Activated effector memory CD4-positive, alpha-beta T cell treated with Interleukin-2 at 50 U/mL for 16 hours (primary cell): ENCODE measurements at regions not wholly inside any gene's neighbourhood (a gene's known extent, or its start where the extent isn't known, plus 50 kb on each side); places are given as distances from the start of the nearest gene placed in this dataset.

ENCODE experiments used
- DNase-seq: peaks from one replicate; pipeline ENCODE4 v3.0.0-alpha.2; 2020

DNA sequence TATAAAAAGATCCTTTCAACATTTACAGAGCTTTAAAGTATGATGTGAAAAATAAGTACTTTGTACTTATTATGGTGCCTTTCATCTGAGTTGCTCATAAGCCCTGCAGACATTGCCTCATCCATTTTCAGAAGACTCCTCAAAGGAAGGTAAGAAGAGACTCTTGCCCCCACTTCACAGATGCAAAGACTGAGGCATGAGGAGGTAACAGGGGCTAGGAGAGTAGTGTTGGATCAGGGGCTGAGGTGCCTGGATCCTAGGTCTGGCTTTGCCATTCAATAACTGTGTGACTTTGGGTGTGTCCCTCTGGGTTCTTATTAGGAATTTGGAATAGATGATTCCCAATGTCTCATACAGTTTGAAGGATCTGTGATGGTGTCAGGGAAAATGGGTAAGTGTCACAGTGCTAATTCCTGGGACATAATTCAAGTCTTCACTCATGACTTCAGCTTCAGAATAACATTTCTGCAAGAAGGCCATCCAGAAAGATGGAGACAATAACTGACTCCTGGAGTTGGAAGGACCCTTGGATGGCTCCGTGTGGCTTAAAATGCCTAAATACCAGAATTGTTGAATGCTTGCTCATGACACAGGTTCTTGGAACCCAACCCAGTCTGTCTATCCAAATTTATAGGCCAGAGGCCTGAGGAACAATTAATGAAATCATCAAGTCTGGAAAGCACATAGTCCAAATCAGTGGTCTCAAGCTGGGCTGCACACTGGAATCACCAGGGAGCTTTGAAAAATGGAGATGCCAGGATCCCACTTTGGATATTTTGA, 93.1 kb upstream of the RUNX1 start:
- no peak for DNase-seq

DNA sequence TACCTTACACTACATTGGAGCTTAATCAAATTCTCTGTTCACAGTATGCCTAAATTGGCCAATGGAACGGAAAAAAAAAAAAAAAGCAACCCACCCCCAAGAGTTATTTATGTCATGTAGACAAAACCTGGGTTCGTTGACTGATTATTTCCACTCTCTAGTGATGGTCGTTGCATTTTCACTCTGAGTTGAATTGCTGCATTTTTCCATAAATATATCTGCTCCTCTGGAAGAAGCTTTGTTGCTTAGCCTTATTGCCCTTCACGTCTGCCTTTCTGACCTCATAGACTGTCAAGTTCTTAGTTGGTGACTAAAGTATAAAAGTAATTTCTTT, 90.2 kb upstream of the RUNX1 start:
- DNase-seq, result no peak

DNA sequence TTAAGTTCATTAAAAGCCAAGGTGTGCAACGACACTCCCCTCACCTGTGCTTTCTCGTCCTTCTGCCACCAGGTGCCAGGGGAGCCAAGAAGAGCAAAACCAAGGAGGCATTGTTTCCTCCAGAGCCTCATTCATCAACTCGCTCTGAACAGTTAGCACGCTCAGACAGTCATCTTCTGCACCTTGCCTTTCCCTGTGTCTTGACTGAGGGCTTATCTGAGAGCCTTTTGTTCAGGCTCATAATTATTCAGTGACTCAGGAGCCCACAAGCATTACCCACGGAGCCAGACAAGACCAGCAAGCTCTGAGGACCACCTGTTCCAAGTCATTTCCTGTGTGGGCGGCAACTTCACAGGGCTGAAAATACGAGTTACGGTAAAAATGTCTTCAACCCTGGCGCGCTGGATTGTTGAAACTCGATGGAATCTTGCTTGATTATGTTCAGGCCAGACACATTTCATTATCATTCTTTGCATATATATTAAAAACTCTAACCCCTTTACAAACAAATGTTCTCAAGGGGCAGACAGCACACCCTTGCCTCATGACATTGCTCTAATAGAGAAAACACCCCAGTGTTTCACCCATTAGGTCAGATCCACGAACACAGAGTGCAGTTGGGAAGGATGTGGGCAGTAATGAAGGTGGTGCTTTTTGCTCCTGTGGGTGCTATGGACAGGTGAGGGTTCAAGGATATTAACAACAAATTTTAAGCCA, 89.7 kb upstream of the RUNX1 start:
- no peak for DNase-seq

DNA sequence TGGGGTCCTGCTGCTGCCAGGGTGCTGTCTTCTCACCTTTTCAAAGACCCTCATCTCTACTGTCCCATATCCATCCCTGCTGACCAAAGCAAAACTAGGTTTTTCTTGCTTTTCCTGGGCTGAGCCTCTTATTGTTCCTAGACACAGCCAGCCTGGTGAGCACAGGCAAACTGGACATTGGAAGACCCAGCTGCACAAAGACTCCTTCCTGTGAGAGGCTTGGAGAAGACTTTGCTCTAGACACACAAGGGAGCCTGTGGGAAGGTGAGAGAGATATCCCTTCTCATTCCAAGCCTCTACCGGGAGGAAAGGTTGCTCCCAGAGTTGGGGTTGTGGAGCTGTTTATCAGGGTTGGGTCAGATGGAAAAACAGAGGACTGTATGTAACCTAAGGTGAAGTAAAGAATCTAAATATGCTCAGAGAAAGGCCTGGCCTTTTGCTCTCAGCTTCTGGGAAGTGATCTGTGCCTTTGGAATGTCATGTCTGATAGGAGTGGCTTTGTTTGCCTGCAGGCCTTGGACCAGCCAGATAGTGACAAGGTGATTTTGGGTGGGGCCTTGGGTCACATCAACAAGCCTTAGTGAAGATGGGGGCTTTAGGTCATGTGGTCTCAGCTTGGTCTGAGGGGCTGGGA, 87.6 kb upstream of the RUNX1 start:
- DNase-seq, result no peak

DNA sequence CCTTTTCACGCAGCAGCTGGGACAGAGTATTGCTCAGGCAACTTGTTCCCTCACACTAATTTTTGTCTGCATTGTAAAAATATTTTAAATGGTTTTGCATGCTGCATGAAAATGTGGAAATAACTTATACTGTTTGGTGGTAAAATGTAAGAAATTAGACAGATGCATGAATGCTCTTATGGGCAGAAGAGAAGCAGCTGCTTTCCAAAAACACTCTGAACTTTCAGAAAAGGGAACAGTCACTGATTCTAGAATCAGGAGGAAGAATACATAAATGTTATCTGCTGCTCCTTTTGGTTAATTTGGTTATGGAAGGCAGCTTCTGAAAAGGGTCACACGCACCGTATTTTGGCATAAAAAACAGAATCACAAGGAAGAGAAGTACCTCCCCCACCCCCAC, 87.0 kb upstream of the RUNX1 start:
- no peak for DNase-seq

DNA sequence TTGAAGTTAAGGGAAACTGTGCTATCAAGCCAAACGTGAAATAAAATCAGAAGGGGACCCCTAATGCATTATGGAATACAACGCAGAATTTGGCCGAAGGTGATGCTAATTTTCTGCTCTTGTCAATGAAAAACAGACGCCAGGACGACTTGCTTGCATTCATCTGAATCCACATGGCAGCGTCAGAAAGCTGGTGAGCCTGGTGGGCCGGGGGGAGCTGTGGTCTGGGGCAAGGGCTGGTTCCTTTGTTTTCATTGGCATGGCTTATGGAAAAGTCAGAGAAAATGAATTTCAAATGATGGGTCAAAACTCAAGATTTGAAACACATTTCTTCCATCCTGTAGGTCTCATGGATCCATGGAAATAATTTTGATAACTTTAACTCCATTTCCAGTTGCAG, 86.4 kb upstream of the RUNX1 start:
- no peak for DNase-seq

DNA sequence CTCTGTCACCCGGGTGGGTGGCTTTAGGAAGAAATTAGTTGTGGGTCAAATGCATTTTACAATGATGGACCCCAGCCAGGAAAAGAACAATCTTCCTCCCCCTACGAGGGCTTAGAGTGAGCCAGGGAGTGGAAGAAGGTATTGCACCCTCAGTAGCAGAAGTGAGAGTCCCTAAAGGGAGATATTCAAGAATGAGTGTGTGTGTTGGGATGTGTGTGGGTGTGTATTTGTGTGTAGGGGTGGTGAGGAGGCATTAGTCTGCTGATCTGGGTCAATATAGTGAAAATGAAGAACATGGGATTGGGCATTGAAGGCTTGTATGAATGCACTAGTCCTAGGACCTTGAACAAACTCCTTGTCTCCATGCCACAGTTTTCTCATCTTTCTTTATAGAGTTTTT, 85.2 kb upstream of the RUNX1 start:
- no peak for DNase-seq

DNA sequence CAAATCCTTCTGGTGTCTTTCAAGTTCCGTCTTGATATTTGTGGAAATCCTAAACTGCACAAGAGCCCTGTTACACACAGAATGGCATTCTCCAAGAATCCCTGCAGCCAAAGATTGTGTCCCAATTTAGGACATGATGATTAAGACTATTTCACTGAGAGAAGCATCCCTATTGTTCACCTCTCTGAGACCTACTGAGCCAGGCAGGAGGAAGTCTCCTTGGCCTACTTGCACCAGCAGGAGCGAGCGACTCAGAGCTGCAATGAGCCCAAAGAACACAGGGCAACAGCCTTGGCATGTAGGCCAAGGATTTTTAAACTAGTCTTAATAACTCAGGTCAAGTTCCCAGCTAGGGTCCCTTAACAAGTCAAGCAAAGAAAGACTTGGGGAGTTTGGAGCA, 79.4 kb upstream of the RUNX1 start:
- DNase-seq, result no peak

DNA sequence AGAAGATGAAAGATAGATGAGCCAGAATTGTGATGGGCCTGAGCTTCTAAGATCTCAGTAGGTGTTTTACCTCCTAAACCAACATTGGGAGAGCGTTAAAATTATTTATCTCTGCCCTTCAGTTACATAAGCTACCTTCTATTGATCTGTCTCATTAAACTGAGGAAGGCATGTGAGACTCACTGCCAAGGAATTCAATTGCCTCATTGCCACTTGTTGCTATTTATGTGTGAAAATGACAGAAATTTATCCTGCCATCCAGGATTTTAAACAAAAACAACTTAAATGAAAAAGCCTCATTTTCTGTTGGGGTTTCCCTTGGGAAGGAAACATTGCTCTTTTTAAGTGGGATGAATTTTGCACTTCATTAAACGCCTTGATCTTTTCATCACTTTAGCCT, 78.7 kb upstream of the RUNX1 start:
- no peak for DNase-seq

DNA sequence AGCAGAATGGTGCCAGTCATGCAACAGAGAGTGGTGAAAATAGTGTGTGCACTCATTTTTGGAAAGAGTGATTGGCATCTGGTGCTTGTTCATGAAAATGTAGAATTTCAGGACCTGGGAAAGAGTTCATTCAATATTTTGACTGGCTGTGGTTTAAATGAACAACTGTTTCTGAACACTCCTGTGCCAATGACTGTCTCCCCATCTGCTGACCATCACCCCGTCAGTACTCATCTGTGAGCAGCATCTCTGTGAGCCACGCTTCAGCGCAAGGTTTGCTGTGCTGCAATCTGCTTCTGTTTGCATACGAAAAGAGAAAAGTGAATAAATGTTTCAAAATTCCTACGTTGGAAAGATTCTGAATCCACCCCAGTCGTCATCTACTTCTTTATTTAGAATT, 77.9 kb upstream of the RUNX1 start:
- DNase-seq, result no peak

DNA sequence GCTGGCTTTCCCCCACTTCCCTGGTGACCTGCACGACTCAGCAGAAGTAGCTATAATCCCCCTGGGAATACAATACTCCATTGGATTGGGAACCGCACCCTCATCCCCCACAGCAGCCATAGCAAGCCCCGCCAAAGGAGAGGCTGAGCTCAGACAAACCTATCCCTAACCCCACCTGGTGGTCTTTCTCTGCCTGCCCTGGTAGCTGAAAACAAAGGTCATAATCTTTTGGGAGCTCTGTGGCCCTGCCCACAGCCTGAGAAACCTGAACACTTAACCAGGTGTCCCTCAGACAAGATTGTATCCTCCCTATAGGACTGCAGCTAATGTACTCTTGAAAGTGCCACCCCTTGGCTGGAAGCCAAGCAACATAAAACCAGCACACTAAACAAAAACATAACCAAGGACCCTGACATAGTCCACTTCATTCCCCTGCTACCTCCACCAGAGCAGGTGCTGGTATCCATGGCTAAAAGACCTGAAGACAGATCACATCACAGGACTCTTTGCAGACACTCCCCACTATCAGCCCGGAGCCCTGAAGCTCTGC, 71.6 kb upstream of the RUNX1 start:
- no peak for DNase-seq

DNA sequence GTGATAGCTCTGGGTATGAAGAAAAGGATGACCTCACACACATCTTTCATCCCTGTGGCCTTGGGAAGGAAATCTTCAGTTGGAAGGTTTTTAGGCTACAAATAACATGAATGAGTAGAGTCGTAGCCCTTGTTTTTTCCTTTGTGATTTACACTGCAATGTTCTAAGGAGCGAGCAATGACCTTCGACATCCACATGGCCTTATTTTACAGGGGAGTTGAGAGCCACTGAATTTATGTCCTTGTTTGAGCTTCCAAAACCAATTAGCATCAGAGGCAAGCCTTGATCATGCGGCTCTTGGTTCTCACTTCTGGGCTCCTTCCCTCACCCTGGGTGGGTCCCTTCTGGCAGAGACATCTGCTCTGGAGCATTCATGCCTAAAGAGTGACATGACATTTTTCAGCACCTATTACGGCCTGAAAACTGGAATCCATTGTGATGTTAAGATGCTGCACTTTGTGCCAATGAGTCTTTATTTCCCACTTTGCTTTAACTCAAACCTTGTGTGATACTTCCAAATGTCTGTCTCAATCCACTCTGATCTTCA, 70.5 kb upstream of the RUNX1 start:
- no peak for DNase-seq

DNA sequence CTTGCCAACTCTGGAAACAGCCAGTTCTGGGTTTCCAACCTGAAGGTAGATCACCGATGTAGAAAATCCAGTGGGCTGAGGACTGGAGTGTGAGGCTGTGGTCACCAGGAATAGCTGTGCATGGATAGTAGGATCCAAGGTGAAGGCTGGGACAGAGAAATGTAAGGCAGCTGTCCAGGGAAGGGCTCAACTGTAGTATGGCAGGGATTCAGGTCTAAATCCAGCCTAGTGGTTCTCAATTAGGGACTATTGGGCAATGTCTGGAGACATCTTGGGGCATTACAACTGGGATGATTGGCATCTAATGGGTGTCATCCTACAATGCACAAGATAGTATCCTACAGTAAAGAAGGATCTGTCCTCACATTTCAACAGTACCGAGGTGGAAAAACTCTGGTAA, 67.7 kb upstream of the RUNX1 start:
- no peak for DNase-seq

DNA sequence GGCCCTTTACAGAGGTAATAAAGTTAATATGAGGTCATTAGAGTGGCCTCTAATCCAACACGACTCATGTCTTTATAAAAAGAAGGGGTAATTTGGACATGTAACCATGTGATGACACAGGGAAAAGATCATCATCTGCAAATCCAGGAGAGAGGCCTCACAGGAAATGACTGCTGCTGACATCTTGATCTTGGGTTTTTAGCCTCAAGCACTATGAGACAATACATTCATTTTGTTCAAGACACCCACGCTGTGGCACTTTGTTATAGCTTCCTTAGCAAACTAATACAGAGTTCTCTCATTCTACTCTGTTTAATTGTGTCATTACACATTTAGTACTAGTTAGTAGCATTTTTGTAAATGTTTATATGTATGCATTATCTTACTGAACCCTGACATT, 64.0 kb upstream of the RUNX1 start:
- no peak for DNase-seq

DNA sequence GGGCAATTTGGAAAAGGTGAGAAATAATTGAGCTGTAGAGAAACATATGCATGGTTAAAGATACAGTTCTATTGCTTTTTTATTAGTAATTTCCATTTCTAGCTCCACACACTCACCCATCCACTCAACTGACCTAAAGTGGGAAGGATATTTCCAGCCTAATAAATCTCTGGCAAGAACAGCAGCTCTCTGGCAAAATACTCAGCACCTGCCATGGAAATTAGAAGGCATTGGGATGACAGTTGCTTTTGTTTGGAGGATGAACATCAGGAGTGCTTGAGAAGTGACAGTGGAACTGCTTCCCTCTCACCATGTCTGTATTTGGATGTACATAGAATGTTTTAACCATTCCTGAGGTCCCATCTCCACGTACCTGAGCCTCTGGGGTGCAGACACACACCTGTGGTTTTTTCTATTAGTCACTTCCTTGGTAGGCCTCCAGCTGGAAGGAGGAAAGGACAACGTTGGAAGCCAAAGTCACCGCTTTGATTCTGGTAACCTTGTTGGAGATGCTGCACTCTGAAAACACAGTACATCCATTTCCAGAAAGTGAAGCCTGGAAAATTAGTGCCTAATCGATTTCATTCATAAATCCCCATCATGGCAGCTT, 62.3 kb upstream of the RUNX1 start:
- no peak for DNase-seq

DNA sequence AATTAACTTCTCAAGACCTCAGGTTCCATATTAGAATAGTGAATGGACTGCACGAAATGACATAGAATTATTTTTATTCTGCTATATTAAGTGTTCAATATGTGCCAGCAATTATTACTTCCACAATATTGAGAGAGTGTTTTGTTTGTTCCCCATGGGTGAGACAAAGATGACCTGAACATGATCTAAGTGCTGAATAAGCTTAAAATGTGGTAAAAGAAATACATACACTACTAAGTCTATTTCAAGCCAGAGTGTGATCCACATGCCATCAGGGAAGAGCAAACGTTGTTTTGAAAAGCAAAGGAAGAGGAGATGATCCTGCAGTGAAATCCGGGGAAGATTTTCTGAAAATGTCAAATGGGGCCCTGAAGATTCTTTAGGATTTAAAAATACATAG, 59.8 kb upstream of the RUNX1 start:
- no peak for DNase-seq

DNA sequence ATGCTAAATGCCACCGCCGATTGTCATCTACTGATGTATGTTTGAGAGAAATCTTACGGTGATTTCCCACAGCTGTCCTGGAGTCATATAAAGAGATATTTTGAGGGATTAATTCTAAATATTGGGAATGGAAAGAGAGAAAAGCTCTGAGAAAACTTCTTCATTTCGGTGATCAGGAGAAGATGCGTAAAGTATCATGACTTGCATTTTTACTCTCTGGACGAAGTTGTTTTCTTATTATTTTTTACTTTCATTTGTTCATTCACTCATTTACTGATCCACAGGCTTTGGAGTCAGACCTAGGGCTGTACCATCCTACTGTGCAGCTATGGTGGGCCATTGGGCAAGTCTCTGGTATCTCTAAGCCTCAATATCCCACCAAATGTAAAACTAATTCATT, 58.4 kb upstream of the RUNX1 start:
- DNase-seq, result no peak

DNA sequence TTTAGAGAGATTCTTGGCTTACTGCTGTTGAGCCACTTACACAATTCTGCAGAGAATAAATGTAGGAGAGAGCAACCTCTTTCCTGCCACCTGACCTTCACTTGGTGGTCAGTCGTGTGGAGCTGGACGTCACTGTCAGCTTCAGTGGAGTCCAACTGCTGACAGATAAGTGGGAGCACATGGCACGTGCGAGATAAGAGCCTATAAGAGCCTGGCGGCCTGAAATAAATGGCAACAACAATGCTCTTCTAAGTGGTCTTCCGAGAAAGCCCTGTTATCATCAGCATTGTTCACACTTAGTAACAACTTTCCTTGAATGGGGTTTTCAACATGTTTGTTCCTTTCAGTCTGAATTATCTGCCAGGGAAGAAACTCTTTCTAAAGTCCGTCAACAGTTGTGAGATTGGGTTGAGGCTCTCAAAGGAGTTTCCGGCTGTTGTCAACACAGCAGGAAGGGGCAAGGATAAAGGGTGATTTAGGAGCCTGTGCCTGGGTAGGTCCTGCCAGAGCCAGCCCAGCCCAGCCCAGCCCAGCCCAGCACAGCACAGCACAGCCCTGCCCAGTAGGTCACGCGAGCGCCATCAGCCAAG, 57.2 kb upstream of the RUNX1 start:
- no peak for DNase-seq

DNA sequence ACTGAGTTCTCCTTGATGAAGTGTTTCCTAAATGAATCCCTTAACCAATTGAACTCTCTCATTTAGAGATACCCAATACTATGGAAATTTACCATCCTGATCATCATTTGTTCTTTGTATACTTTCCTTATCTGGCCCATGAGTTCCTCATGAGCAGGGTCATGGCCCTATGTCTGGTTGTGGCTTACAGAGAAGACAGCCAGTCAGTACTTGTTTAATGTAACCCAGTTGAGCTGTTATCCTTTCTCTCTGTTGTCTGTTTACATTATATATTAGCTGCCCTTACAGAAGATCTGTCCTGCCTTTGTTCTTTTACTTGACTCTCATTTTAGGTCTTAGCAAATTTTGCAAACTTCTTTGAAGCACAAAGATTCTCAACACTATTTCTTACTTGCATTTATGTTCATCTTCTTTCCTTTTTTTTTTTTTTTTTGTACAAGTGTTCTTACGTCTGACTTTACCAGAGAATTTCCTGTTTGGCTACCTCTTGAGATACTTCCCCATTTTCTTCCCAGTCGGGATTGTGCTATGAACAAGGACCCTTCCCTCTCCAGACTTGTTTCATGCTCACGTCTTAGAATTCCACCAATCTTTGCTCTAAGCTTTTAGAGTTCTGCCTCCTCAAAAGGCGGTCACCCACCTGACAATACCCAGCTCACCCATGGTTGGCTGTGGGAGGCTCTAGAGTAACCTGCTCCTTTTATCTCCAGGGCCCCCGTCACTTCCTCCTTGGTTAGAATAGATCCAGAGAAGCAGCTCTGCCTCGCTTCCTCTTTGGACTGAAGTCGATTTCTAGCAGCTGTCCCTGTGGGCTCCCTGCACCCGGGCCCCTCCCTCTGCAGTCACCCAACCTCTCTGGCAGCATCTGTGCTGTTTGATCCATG, 53.6 kb upstream of the RUNX1 start:
- DNase-seq, result no peak

DNA sequence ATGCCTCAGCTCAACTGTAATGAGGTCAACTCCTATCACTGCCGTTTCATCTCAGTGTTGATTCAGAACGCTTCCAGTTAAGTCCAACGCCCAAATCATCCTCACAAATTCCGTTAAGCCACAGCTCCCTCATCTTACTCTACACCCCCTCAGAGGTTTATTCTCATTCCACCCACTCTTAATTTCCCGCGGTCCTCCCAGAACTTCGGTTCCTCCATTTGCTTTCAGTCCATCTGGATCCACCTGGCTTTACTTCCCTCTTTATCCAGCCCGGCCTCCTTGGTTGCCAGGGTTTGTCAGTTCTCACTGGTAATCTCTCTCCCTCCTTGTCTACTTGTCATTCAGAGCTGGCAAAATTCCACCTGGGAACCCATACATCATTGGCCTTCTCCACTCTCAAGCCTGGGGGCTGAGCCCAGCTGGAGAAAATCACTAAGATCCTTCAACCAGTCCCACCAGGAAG, 51.3 kb upstream of the RUNX1 start:
- DNase-seq, result no peak

DNA sequence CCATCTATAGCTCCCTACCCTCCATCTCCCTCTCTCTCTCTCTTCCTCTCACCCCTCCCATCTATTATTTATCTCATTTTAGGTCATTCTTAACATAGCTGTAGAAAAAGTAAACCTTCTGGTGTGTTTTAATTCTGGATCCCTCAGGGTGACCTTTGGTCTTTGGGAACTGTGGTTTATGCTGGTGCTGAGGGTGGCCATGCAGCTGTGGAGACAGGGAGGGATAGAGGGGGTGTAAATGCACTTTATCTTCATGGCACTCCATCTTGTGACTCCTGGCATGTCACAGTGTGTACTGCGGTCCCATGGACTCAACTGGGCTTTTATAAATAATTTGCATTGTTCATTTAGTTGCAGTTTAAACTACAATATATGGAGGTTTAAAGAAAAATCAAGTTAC, 50.2 kb upstream of the RUNX1 start:
- no peak for DNase-seq
